ENCODE measurements at regions not wholly inside any gene's neighbourhood (a gene's known extent, or its start where the extent isn't known, plus 50 kb on each side); places are given as distances from the start of the nearest gene placed in this dataset.

DNA sequence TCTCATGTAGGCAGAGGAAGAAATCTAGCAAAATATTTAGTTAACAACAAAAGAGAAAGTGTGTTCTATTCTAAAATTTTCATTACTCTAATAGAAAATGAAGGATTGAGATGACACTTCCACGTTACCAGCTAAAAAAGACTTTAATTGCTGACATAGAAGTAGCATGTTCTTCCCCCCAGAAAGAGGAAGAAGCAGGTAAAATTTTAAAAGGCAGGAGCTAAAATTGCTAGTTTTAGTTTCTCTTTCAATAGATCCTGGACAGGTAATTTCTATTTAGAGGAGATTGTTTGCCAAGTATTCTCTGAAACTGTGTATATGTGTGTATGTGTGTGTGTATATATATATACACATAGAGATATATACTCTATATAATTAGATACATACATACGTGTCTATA is 248.1 kb upstream of the FMN2 start:
- TF ChIP-seq RNF2 (IDR thresholded peaks at IDR 0.05; ENCODE audit: borderline replicate concordance, low read depth) (no peak), USF2 (IDR thresholded peaks at IDR 0.05) (no peak), MAFK (IDR thresholded peaks at IDR 0.05; ENCODE audit: partially characterized antibody) (no peak), POLR2A (IDR thresholded peaks at IDR 0.05; ENCODE audit: low read length) (no peak), CTCF (IDR thresholded peaks at IDR 0.05) (no peak), PHF8 (IDR thresholded peaks at IDR 0.05; ENCODE audit: borderline replicate concordance, low read depth) (no peak), FOSB (CRISPR knock-in tag; IDR thresholded peaks at IDR 0.05) (no peak), CHD2 (IDR thresholded peaks at IDR 0.05; ENCODE audit: low read length, partially characterized antibody) (no peak), CEBPB (IDR thresholded peaks at IDR 0.05) (no peak), NR3C1 (IDR thresholded peaks at IDR 0.05) (no peak)
- TF ChIP-seq, protein P1, sequence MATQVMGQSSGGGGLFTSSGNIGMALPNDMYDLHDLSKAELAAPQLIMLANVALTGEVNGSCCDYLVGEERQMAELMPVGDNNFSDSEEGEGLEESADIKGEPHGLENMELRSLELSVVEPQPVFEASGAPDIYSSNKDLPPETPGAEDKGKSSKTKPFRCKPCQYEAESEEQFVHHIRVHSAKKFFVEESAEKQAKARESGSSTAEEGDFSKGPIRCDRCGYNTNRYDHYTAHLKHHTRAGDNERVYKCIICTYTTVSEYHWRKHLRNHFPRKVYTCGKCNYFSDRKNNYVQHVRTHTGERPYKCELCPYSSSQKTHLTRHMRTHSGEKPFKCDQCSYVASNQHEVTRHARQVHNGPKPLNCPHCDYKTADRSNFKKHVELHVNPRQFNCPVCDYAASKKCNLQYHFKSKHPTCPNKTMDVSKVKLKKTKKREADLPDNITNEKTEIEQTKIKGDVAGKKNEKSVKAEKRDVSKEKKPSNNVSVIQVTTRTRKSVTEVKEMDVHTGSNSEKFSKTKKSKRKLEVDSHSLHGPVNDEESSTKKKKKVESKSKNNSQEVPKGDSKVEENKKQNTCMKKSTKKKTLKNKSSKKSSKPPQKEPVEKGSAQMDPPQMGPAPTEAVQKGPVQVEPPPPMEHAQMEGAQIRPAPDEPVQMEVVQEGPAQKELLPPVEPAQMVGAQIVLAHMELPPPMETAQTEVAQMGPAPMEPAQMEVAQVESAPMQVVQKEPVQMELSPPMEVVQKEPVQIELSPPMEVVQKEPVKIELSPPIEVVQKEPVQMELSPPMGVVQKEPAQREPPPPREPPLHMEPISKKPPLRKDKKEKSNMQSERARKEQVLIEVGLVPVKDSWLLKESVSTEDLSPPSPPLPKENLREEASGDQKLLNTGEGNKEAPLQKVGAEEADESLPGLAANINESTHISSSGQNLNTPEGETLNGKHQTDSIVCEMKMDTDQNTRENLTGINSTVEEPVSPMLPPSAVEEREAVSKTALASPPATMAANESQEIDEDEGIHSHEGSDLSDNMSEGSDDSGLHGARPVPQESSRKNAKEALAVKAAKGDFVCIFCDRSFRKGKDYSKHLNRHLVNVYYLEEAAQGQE (IDR thresholded peaks at IDR 0.05): no peak

Measured in A549 (cell line).